HCT116 (cell line): ENCODE measurements at regions not wholly inside any gene's neighbourhood (a gene's known extent, or its start where the extent isn't known, plus 50 kb on each side); places are given as distances from the start of the nearest gene placed in this dataset.

ENCODE experiments used
- ATAC-seq: fragments of 200-7000 bp; cut with Tn5 transposase; 2 replicates; pipeline ENCODE4 v1.9.1; 2020; ENCODE audit warnings: mild to moderate bottlenecking, moderate library complexity
- BruUV-seq: library from RNA; stranded (reverse); fragments of 400-500 nt; replicated peaks from 2 replicates; lab custom pipeline; 2021; lab: Mats Ljungman, UMichigan
- CTCF ChIA-PET: fragments of 300-600 bp; sonication (Branson Sonifier 250); formaldehyde crosslinking; loops from one replicate; lab custom pipeline; 2021; ENCODE audit warnings: antibody characterized with exemption; lab: Charles Lee
- POLR2A ChIA-PET: fragments of 300-600, 350-600 bp; sonication (Branson Sonifier 250); formaldehyde crosslinking; loops from one replicate; lab custom pipeline; 2021; ENCODE audit warnings: antibody characterized with exemption; lab: Charles Lee
- RAD21 ChIA-PET, 2 experiments: fragments of 300-600 bp; sonication (Branson Sonifier 250); formaldehyde crosslinking; loops; one replicate each; lab custom pipeline; 2023; ENCODE audit warnings: low total read pairs in 2 of 2; ENCODE audit not compliant: uncharacterized antibody in 2 of 2, unreplicated experiment in 2 of 2, low non-redundant PET in 1 of 2; lab: Charles Lee
- DNase-seq: peaks from one replicate; pipeline ENCODE4 v3.0.0-alpha.2; 2010; ENCODE audit warnings: low read depth, low spot score
- H2AFZ ChIP-seq: fragments of 200-600 bp; shearing (Covaris generic), sonication (generic); 2 replicates; pipeline ENCODE4 v1.6.1; 2017; ENCODE audit warnings: low read depth, mixed run types, mixed read lengths, antibody characterized with exemption, low read length; ENCODE audit not compliant: poor library complexity, severe bottlenecking
- H3K27ac ChIP-seq: 2 replicates; pipeline ENCODE4 v1.5.1; 2012; ENCODE audit warnings: low read depth, low read length
- H3K27me3 ChIP-seq: fragments of 200-600 bp; sonication (generic); 2 replicates; pipeline ENCODE4 v1.6.1; 2016; ENCODE audit warnings: mixed run types, low read length, mixed read lengths; ENCODE audit not compliant: insufficient read depth
- H3K36me3 ChIP-seq, 2 experiments: fragments of 200-500 bp in 1 of 2; fragments of 200-600 bp in 1 of 2; sonication (Bioruptor generic) in 1 of 2; sonication (generic) in 1 of 2; 2 replicates each; pipeline versions ENCODE4 v1.5.1 to v1.6.1; 2014 to 2016; ENCODE audit warnings: low read length in 2 of 2, inconsistent platforms in 1 of 2, mixed read lengths in 1 of 2, mixed run types in 1 of 2; ENCODE audit not compliant: insufficient read depth in 2 of 2, control insufficient read depth in 1 of 2
- H3K4me1 ChIP-seq, 2 experiments: fragments of 200-600 bp in 1 of 2; sonication (generic) in 1 of 2; 2 replicates each; pipeline versions ENCODE4 v1.5.1 to v1.6.1; 2012 to 2017; ENCODE audit warnings: low read length in 2 of 2, inconsistent platforms in 1 of 2, mild to moderate bottlenecking in 1 of 2, mixed read lengths in 1 of 2, mixed run types in 1 of 2, moderate library complexity in 1 of 2; ENCODE audit not compliant: insufficient read depth in 2 of 2, control insufficient read depth in 1 of 2
- H3K4me2 ChIP-seq: fragments of 200-600 bp; sonication (generic); 2 replicates; pipeline ENCODE4 v1.6.1; 2017; ENCODE audit warnings: mixed run types, low read length, mixed read lengths
- H3K4me3 ChIP-seq, 2 experiments: fragments of 200-600 bp in 1 of 2; sonication (generic) in 1 of 2; replicated peaks in 1 of 2; 2 replicates each; pipeline ENCODE4 v1.5.1; 2011 to 2016; ENCODE audit warnings: low read length in 2 of 2, control low read depth in 1 of 2, low read depth in 1 of 2, mild to moderate bottlenecking in 1 of 2, mixed read lengths in 1 of 2, mixed run types in 1 of 2
- H3K79me2 ChIP-seq: fragments of 200-600 bp; sonication (generic); 2 replicates; pipeline ENCODE4 v1.6.1; 2017; ENCODE audit warnings: mild to moderate bottlenecking, mixed run types, low read length, moderate library complexity, mixed read lengths; ENCODE audit not compliant: insufficient read depth
- H3K9ac ChIP-seq: fragments of 200-600 bp; sonication (generic); 2 replicates; pipeline ENCODE4 v1.6.1; 2016; ENCODE audit warnings: low read length, mixed read lengths
- H3K9me2 ChIP-seq: fragments of 200-600 bp; sonication (generic), shearing (Covaris generic); 2 replicates; pipeline ENCODE4 v1.6.1; 2017; ENCODE audit warnings: mixed run types, mild to moderate bottlenecking, moderate library complexity; ENCODE audit not compliant: insufficient read depth
- H3K9me3 ChIP-seq, 2 experiments: fragments of 200-500 bp in 1 of 2; fragments of 200-600 bp in 1 of 2; sonication (Bioruptor generic) in 1 of 2; sonication (generic) in 1 of 2; 2 replicates each; pipeline ENCODE4 v1.6.1; 2014 to 2017; ENCODE audit warnings: low read length in 2 of 2, mixed read lengths in 2 of 2, inconsistent platforms in 1 of 2, low read depth in 1 of 2, mild to moderate bottlenecking in 1 of 2, mixed run types in 1 of 2, moderate library complexity in 1 of 2; ENCODE audit not compliant: control insufficient read depth in 1 of 2, insufficient read depth in 1 of 2
- H4K20me1 ChIP-seq: fragments of 200-600 bp; sonication (generic), shearing (Covaris generic); 2 replicates; pipeline ENCODE4 v1.6.1; 2017; ENCODE audit warnings: mixed run types, mild to moderate bottlenecking, moderate library complexity; ENCODE audit not compliant: insufficient read depth
- CBX3 ChIP-seq: IDR thresholded peaks from 2 replicates; pipeline ENCODE4 v1.6.1; 2012; ENCODE audit warnings: low read depth
- EZH2phosphoT487 ChIP-seq: fragments of 200-600 bp; IDR thresholded peaks from 2 replicates; pipeline ENCODE4 v1.6.1; 2018; ENCODE audit warnings: antibody characterized with exemption, borderline replicate concordance
- POLR2A ChIP-seq: IDR thresholded peaks from 2 replicates; pipeline ENCODE4 v1.7.0; 2011; ENCODE audit warnings: borderline replicate concordance; ENCODE audit not compliant: insufficient read depth, insufficient read length; ENCODE audit errors: extremely low read depth
- RAD21 ChIP-seq: IDR thresholded peaks from 2 replicates; pipeline ENCODE4 v1.6.1; 2012; ENCODE audit warnings: low read depth, mild to moderate bottlenecking
- YY1 ChIP-seq: IDR thresholded peaks from 2 replicates; pipeline ENCODE4 v1.6.1; 2011; ENCODE audit warnings: low read length, low read depth, moderate library complexity, mild to moderate bottlenecking; ENCODE audit not compliant: insufficient replicate concordance; ENCODE audit errors: extremely low read depth
- ZFX ChIP-seq: fragments of 450-650 bp; IDR thresholded peaks from 2 replicates; pipeline ENCODE4 v1.6.1; 2017
- ZNF274 ChIP-seq: fragments of 200-500 bp; sonication (Bioruptor generic); IDR thresholded peaks from 2 replicates; pipeline ENCODE4 v1.6.1; 2014; ENCODE audit warnings: mild to moderate bottlenecking, low read depth, low read length, inconsistent platforms
- intact Hi-C: fragments of 100-400 bp; cut with micrococcal nuclease; formaldehyde crosslinking; loops from 2 replicates; pipeline ENCODE4 v1.10.0; 2022
- TF ChIP-seq, protein P1 (sequence below), 3 experiments: fragments of 200-600 bp in 1 of 3; sonication (generic) in 1 of 3; IDR thresholded peaks in 2 of 3; conservative IDR thresholded peaks in 1 of 3; 2 replicates each; pipeline ENCODE4 v1.5.1; 2012 to 2017; ENCODE audit warnings: low read depth in 2 of 3, low read length in 2 of 3, antibody characterized with exemption in 1 of 3, borderline replicate concordance in 1 of 3, control low read depth in 1 of 3, mild to moderate bottlenecking in 1 of 3, mixed read lengths in 1 of 3, mixed run types in 1 of 3, moderate library complexity in 1 of 3; ENCODE audit not compliant: insufficient read depth in 1 of 3

GRCh38 chr13:44283600-44283999 is 90.0 kb upstream of the SERP2 start:
- ChIA-PET CTCF (no interaction called here), RAD21 (no interaction called here), POLR2A (no interaction called here)
- no peaks in the 10 kb centered on the region for H3K9me2 ChIP-seq
- BruUV-seq, result no TSS peak
- H3K79me2 ChIP-seq, result no peaks in the 10 kb centered on the region
- H3K4me3 ChIP-seq, result no peak overlapping the region
- no peak overlapping the region for H2AFZ ChIP-seq
- TF ChIP-seq ZFX (no peak), YY1 (no peak), RAD21 (no peak)
- intact Hi-C loops, result no loop called here
- no peaks in the 10 kb centered on the region for H4K20me1 ChIP-seq
- H3K27me3 ChIP-seq, result no peaks in the 10 kb centered on the region
- no peak for ATAC-seq
- no peak overlapping the region for H3K27ac ChIP-seq
- no peaks in the 10 kb centered on the region for H3K36me3 ChIP-seq
- H3K9ac ChIP-seq, result no peak overlapping the region
- no peaks in the 10 kb centered on the region for H3K9me3 ChIP-seq
- H3K4me1 ChIP-seq, result peaks cover 16 to 35% of the 10 kb centered on the region in 2 experiments
- no peak overlapping the region for H3K4me2 ChIP-seq
- DNase-seq, result no peak

GRCh38 chr13:44287958-44288357 is 85.7 kb upstream of the SERP2 start:
- intact Hi-C loops, result no loop called here
- TF ChIP-seq EZH2phosphoT487 (no peak), CBX3 (no peak), ZNF274 (no peak), ZFX (no peak), POLR2A (no peak), YY1 (no peak)
- TF ChIP-seq, protein P1, sequence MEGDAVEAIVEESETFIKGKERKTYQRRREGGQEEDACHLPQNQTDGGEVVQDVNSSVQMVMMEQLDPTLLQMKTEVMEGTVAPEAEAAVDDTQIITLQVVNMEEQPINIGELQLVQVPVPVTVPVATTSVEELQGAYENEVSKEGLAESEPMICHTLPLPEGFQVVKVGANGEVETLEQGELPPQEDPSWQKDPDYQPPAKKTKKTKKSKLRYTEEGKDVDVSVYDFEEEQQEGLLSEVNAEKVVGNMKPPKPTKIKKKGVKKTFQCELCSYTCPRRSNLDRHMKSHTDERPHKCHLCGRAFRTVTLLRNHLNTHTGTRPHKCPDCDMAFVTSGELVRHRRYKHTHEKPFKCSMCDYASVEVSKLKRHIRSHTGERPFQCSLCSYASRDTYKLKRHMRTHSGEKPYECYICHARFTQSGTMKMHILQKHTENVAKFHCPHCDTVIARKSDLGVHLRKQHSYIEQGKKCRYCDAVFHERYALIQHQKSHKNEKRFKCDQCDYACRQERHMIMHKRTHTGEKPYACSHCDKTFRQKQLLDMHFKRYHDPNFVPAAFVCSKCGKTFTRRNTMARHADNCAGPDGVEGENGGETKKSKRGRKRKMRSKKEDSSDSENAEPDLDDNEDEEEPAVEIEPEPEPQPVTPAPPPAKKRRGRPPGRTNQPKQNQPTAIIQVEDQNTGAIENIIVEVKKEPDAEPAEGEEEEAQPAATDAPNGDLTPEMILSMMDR (IDR thresholded peaks at IDR 0.05 in 2 of 3, conservative IDR thresholded peaks at IDR 0.05 in 1 of 3; ENCODE audit: borderline replicate concordance in 1 of 3, insufficient read depth in 1 of 3, low read depth in 2 of 3, low read length in 2 of 3), result no peak
- BruUV-seq, result no TSS peak
- ChIA-PET CTCF (no interaction called here), POLR2A (no interaction called here), RAD21 (no interaction called here)
- no peak for DNase-seq
- Histone ChIP-seq H3K4me1 (no peaks in the 10 kb centered on the region), H2AFZ (no peak overlapping the region), H3K27ac (no peak overlapping the region), H3K4me2 (no peak overlapping the region), H3K27me3 (no peaks in the 10 kb centered on the region), H3K9ac (no peak overlapping the region), H4K20me1 (no peaks in the 10 kb centered on the region), H3K79me2 (no peaks in the 10 kb centered on the region), H3K9me2 (no peaks in the 10 kb centered on the region), H3K9me3 (no peaks in the 10 kb centered on the region), H3K36me3 (no peaks in the 10 kb centered on the region), H3K4me3 (no peak overlapping the region)
- no peak for ATAC-seq
